ENCODE measurements at regions not wholly inside any gene's neighbourhood (a gene's known extent, or its start where the extent isn't known, plus 50 kb on each side); places are given as distances from the start of the nearest gene placed in this dataset.

DNA sequence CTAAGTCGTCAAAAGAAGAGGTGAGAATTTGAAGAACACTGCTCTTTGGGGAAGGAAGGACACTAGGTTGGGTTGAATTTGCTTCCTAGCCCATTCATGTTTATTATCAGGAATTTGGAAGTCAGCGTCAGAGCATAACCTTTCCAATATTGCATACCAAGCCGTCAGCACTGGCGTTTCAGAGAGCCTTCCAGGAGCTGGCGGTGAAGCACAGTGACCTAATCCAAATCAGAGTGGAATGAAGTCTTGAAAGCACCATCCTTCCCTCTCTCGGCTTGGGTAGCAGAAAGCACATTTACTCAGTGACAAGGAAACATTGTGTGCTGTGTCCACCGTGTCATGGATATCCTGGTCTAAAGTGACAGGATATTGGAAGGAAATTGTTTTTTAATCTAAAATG, 240.3 kb upstream of the PELI2 start:
- Histone ChIP-seq H3K36me3 (no peaks in the 10 kb centered on the region), H3K4me3 (no peak overlapping the region), H3K27ac (no peak overlapping the region), H3K9me3 (no peaks in the 10 kb centered on the region), H3K4me1 (peaks cover 0 to 11% (median 2%) of the 10 kb centered on the region in 12 donors), H3K27me3 (peaks cover 0 to 4% (median 0%) of the 10 kb centered on the region in 9 donors)
- ATAC-seq = peak in 3 of 4 donors; percentile 58 to 76 (median 65)
- no peak for TF ChIP-seq POLR2A (IDR thresholded peaks at IDR 0.05)
- TF ChIP-seq, protein P1, sequence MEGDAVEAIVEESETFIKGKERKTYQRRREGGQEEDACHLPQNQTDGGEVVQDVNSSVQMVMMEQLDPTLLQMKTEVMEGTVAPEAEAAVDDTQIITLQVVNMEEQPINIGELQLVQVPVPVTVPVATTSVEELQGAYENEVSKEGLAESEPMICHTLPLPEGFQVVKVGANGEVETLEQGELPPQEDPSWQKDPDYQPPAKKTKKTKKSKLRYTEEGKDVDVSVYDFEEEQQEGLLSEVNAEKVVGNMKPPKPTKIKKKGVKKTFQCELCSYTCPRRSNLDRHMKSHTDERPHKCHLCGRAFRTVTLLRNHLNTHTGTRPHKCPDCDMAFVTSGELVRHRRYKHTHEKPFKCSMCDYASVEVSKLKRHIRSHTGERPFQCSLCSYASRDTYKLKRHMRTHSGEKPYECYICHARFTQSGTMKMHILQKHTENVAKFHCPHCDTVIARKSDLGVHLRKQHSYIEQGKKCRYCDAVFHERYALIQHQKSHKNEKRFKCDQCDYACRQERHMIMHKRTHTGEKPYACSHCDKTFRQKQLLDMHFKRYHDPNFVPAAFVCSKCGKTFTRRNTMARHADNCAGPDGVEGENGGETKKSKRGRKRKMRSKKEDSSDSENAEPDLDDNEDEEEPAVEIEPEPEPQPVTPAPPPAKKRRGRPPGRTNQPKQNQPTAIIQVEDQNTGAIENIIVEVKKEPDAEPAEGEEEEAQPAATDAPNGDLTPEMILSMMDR (IDR thresholded peaks at IDR 0.05) = no peak
- WGBS, 4 donors = 30 to 39% (median 35%) methylated on average over 7 of the region's 7 CpGs
- intact Hi-C loops (cut with DNase I) = no loop called here
- no peak for DNase-seq

DNA sequence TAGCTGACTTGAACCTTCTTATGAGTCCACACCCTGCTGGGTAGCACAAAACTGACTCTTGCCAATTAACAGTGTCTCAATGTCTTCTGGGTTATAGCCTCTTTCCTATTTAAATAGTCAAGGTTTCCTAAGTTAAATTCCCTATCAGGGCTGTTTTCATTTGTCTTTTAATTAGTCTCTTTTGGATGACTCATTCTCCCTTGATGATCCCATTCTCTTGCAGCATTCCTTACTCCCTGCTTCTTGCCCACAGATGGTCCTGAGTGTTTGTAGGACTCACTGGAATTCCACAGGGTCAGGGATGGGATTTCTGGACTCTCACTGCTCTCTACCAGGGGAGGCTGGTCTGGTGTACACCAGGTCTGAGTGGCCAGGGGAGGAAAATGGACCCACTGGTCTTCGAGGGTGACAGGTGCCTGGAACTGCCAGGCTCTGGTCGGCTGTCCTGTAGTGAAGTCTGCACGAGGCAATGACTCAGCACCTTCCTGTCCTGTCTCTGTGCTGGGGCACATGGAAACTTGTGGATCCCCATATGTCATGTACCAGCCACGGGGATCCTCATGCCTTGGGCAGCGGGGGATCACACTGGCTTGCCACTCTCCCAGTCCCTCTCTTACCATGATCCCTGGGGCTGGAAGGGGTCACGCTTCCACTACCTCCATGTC, 236.5 kb upstream of the PELI2 start:
- intact Hi-C loops (cut with DNase I) = no loop called here
- ATAC-seq = no peak

DNA sequence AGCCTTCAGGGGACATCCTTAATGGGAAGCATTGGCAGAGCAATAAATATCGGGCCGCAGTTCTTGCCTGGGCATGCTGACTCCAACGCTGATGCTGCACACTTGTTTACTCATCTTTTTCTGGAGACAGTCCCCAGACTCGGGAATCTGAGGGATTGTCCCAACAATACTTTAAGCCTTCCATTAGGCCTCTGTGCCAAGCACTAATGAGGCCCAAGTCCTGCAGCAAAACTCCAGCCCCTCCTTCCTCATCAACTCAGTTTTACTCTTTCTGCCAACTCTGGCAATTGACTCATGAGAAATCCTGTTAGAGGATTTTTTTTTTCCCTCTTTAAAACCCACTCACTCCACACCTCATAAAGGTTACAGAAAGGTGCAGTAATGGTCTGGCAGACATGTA, 233.4 kb upstream of the PELI2 start:
- Histone ChIP-seq H3K27ac (no peak overlapping the region), H3K27me3 (peaks cover 0 to 4% (median 0%) of the 10 kb centered on the region in 9 donors), H3K9me3 (no peaks in the 10 kb centered on the region), H3K4me3 (no peak overlapping the region), H3K4me1 (no peaks in the 10 kb centered on the region), H3K36me3 (no peaks in the 10 kb centered on the region)
- ATAC-seq = no peak
- TF ChIP-seq, protein P1 (IDR thresholded peaks at IDR 0.05) = no peak
- TF ChIP-seq POLR2A (IDR thresholded peaks at IDR 0.05) = no peak
- no peak for DNase-seq
- 83 to 94% (median 89%) methylated on average over 4 of the region's 4 CpGs for WGBS, 4 donors
- intact Hi-C loops (cut with DNase I) = no loop called here

More for the DNA sequence above, 236.5 kb upstream of the PELI2 start:
- Histone ChIP-seq H3K27ac (no peak overlapping the region), H3K4me1 (peaks cover 0 to 11% (median 2%) of the 10 kb centered on the region in 12 donors), H3K27me3 (no peaks in the 10 kb centered on the region), H3K9me3 (no peaks in the 10 kb centered on the region), H3K36me3 (no peaks in the 10 kb centered on the region), H3K4me3 (no peak overlapping the region)
- TF ChIP-seq, protein P1 (IDR thresholded peaks at IDR 0.05) = no peak
- TF ChIP-seq POLR2A (IDR thresholded peaks at IDR 0.05) = no peak
- no peak for DNase-seq
- WGBS, 4 donors = 70 to 88% (median 75%) methylated on average over 5 to 6 of the region's 6 CpGs

DNA sequence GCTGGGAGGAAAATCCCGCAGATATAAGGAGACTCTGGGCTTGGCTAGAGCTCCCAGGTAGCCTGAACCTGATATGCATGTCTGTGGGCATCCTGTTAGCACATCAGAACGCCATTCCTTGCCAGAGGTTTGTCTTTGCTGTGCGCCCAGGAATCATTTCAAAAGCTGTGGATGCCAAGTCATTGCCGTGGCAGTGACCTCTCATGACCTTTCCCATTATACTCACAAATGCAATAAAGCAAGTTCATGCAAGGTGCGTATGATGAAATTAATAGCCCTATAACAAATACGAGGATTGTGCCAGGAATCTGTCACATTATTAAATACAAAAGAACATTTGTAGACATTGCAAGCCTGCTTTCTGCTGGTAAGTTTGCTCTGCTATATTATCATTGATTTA, 229.1 kb upstream of the PELI2 start:
- Histone ChIP-seq H3K27ac (no peak overlapping the region), H3K36me3 (no peaks in the 10 kb centered on the region), H3K9me3 (no peaks in the 10 kb centered on the region), H3K27me3 (peaks cover 0 to 4% (median 0%) of the 10 kb centered on the region in 9 donors), H3K4me1 (no peaks in the 10 kb centered on the region), H3K4me3 (no peak overlapping the region)
- 39 to 64% (median 49%) methylated on average over 6 of the region's 6 CpGs for WGBS, 4 donors
- DNase-seq (no peak), ATAC-seq (no peak)
- intact Hi-C loops (cut with DNase I) = no loop called here
- TF ChIP-seq, protein P1 (IDR thresholded peaks at IDR 0.05) = no peak
- no peak for TF ChIP-seq POLR2A (IDR thresholded peaks at IDR 0.05)
